Fibroblast of skin of abdomen (primary cell): ENCODE measurements at regions not wholly inside any gene's neighbourhood (a gene's known extent, or its start where the extent isn't known, plus 50 kb on each side); places are given as distances from the start of the nearest gene placed in this dataset.
A peak's percentile ranks its signal among the peaks of the same experiment; 100 is the strongest.

Experiments
- DNase-seq: peaks from one replicate; pipeline ENCODE4 v3.0.0-alpha.2; 2013

DNA sequence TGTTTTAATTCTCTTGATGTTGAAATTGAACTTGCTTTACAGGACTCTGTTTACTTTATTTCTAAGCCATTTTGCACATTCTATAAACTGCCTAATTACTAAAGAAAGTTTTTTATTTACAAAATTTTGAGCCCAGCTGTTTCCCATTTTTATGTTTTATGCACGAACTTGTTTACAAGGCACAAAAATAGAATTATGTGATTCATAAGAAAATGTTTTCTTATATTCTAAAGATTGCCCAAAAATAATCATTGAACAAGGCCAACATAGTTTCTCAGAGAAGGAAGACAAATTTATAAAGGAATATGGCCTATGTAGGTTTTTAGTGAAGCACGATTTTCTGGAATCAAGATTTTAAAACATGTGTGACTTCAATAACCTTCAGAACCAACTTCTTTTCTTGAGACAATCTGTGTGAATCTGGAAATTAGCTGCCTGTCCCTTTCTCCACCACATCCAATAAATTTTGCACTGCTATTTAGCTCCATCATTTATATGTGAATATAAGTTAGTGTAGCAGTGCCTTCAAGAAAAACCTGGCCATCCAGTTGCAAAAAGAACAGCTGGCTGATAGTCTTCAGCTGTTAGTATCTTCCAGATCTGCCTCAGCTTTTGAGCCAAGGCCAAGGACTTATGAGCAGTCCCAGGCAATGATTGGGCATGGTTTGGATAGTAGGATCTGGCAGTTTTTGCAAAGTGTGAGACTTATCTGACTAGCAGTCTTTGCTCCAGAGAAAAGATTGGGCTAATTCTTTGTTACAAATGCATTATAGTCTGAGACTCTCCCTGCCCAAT is 253.2 kb upstream of the COL3A1 start:
- no peak for DNase-seq

DNA sequence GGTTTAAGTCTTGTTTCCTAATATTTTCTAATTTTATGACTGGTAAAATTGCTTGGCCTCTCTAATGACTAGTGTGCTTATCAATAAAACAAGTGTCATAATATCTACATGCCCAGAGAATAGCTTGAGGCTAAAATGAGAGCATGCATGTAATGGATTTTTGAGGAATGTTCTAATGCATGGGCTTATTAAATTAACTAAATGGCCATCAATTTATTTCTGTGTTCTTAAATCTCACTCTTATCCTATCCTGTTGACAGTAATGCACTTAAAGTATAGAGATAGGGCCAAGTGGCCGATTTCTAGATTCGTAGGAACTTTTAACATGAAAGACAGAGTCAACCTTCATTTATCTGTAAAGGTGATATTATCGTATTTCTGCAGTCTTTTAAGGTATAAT is 252.4 kb upstream of the COL3A1 start:
- DNase-seq = no peak

DNA sequence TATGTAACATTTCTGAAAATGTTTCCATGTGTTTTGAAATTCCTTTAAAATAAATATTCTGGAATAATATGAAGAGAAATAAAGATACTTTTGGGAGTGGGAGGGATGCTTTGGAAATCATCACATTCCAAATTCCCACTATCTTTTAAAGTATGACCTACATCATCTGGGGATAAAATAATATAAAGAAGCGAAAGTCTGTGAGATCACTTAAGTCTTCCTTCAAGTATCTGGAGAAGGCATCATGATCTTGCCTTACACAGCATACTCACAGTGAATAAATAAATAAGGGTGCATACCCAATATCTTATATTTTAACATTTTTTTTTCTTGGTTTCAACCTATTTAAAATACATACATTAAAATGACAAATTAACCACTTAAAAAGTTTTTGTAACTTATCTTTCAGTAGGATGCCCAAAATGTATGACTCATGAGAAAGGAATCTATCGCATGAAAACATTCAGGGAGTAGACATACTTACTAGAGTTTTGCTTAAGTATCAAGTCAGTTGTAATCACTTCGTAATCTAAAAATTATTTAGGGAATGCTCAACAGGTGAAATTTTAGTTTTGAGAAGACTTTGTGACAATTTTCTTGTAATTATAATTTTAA is 248.3 kb upstream of the COL3A1 start:
- peak; percentile 81 for DNase-seq

DNA sequence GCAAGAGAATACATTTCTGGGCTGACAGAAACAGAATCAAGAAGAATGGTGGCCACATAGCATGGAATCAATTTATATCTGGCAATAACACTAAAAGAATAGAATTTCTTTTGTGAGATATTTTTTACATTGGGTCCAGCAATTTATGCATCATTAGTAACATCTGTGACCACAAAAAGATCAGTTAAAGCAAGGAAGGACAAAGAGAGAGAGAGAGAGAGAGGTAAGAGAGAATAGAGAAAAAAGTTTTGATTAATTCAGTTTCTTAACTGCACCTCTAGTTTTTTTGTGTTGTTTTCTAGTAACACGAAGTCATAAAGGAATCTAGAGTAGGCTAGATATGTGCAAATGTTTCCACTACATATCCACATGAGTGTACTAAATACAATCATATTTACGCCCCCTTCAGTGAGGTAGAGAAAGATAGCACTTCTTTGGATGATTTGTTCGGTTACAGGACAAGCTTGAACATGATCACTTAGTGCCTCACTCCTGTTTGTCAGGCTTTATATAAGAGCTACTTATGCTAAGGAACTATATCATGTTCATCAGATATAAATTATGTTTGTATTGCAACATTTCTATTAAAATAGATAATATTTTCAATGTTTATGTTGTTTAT is 247.4 kb upstream of the COL3A1 start:
- DNase-seq = peak; percentile 53

DNA sequence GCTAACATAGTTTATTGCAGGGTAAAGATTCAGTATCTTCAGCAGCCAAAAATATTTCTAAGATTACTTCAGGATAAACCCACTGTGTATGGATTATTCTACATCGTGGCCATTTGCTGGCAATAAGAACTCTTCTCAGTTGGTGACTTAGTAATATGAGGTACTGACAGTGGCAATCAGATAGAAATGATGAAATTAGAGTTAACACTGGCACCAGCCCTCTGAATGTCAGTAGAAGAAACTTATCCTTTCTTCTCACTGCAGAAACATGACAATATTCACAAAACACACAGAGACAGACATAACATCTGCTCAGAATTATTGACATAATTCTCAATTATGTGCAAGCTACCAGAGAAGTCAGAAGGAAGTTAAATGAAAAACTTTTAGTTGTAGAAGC is 246.3 kb upstream of the COL3A1 start:
- no peak for DNase-seq

DNA sequence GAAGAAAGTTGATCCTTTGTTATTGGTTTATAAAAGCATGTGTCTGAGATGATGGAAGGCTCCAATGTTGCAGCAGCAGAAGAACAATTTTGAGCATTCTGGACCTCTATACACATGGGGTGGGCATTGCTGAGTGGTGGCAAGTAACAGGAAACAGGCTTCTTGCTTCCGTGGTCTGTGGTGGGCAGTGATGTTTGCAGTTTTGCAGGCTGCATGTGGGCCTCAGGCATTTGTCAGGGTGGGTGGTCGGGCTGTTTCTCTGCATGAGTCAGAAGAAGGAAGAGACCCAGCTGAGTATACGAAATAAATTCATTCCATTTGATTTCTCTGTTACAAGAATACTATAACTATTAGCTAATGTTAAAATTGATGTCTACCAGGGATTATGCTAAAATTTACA is 239.5 kb upstream of the COL3A1 start:
- peak; percentile 89 for DNase-seq

DNA sequence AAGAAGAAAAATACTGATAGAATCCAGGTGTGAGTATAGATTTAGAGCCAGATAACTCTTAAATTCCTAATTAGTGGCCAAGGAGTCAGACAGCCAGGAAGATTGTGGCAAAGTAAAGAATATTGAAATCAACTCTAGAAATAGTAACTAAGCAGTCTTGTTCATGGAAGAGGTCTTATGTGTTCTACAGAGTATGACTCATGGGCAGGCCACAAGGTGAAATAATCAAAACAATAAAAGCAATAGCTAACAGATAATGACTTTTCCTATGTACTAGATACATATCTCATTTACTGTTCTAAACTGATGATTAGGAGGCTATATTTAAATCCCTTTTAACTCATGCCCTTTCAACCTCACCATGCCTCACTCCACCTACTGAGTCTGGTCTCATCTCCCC is 227.4 kb upstream of the COL3A1 start:
- peak; percentile 23 for DNase-seq

DNA sequence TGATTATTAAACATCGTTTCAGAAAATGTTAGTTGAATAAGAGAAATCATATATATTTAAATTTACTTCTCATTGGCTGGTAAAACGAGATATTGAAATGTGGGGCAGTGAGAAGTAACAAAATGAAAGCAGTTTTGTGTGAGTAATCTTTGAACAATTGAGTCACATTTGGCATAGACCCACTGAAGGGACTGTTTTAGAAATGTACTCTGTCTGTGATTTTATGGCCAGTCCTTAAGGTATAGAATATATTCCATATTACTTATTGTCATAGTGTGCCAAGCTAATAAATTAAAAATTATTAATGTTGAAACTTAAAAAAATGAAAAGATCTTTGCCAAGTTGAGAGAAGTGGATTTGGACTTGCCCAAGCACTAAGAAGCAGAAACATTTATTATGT is 222.4 kb upstream of the COL3A1 start:
- DNase-seq = no peak

DNA sequence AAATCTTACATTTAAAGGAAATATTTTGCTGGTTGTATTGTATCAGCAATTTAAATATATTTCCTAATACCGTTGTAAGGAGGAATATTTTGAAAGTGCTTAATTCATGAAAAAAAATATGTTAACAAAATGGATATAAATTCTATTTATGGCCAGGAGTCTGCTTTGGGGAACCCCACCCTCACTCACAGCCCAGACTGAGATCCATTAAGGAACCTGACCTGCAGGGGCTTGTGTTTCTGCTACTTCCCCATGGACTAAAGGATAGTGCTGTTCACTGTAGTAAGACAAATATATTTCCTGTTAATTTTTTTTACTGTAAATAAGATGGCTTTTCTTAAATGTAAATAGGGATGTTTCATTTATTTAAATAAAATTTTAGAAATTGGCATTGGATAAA is 221.9 kb upstream of the COL3A1 start:
- no peak for DNase-seq

DNA sequence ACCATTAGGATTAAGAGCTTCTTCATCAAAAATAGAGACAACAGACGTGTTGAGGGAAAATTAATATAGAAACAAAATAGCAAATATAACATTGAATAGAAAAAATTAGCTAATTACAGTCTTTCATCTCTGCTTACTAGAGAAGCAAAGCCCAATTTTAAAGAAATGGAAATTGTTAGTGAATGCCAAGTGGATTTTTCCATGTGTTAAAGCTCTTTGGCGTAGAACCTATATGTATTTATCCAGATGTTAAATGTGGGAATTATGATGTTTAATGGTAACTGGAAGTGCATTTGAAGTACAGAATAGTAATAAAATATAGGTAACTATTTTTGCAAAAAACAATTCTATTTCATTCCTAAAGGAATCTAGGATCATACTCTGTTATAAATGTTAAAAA is 212.0 kb upstream of the COL3A1 start:
- no peak for DNase-seq

DNA sequence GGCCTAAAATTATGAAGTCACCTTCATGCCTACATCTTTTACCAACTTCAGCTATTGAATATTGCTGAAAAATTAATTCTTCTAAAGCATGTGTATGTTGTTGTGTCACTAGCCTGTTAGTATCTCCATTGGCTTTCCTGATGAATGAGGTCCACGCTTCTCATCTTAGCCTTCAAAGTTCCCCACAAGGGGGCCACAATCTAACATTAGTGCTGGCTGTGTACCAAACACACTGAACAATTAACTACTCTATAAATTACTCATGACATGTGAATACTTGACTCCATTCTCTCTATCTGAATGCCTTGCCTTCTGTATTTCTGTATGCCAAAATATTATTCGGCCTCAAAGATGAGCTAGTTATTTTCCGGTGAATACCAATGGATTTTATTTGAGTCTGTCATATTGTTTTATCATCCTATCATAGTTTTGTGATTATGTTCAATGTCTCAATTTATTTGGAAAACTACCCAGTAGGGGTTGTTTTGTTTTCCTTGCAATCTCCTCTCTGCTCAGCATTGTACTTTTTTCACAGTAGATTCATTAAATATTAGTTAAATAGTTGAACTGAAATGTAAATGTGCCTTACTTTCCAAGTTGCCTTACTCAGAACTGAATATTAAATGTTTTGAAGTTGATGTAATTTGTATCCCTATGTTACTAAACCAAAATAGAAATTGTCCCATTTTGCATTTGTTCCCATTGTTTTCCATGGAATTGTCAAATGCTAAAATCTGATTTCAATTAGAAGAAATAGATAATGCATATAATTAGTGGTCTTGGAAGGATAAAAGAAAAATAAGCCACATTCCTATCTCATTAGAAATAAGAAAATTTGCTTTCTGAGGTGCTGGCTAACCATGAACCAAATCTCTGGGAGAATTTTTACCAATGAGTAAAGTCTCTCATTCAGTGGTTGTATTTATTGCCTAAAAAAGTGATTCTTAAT is 208.4 kb upstream of the COL3A1 start:
- peak; percentile 72 for DNase-seq

DNA sequence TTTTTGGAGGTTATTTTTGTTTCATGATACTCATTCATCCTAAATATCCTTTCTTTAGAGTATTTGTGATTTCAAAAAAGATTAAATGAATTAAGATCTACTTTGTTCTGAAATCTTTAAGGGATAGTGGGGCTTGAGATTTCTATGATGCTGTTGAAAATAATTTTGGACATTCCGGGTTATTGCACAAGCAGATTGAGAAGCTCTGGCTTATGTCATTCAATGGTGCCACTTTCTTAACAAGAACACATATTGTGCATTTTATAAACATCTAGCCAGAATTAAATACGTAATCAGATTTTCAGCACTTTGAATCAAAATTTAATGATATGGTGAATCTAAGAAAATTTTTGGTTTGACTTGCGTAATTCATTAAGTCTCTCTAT is 207.7 kb upstream of the COL3A1 start:
- DNase-seq = no peak

DNA sequence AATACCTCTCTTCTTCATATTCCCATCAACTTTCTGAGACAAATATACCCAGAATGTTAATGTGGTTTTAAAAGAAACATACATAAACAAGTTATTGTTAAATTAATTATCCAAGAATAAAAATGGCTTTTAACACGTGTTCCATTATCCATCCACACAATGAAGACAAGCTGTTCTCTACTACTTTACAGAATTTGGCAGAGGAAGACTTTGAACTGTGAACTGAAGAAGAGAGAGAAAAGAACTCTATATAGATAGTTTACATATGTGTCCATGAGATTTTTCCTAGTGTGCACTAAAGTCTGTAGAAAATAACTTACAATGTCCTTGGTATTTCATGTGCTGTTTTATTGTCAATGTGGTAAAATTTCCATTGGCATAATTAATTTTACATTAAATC is 207.0 kb upstream of the COL3A1 start:
- DNase-seq = no peak

DNA sequence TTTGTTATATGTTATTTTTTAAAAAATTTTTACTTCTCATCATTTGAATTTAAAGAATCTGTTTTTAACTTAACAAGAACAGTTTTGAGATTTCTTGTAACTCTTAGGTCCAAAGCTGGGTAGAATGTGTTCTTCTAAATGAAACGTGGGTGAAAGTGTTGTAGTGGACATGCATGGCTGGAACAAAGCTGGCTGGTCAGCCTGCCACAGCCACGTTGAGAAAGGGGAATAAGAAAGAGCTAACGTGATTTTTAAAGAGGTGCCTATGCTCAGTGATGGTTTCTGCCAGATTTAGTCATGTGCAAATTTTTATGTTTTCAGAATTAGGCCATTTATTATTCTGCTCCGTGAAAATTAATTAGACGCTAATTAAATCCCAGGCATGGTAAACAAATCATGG is 203.9 kb upstream of the COL3A1 start:
- DNase-seq = no peak

DNA sequence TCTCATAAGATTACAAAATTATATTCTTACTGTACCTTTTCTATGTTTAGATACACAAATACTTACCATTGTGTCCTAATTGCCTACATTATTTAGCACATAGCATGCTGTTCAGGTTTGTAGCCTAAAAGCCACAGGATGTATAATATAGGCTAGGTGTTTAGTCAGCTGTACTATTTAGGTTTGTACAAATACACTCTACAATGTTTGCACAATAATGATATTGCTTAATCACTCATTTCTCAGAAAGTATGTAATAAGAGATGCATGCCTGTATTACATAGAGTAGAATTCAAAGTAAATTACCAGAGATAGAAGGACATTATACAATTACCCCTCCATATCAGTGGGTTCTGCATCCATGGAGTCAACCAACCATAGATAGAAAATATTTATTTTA is 201.1 kb upstream of the COL3A1 start:
- DNase-seq = peak; percentile 28

DNA sequence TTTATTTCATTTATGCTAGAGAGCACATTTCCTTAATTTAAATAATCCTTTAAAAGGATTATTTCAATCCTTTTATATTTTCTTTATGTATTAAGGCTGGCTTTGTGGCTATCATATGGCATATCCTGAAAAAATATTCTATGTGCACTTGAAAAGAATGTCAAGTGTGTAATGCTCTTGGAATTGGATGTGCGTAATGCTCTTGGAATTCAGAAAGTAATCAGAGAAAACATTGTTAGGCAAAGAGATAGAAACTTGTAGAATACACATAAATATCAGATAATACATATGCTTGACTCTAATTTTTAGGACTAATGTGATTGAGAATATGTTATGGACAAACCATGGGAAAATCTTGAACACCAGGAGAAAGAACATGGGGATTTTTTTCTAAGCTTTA is 197.5 kb upstream of the COL3A1 start:
- DNase-seq = peak; percentile 83

DNA sequence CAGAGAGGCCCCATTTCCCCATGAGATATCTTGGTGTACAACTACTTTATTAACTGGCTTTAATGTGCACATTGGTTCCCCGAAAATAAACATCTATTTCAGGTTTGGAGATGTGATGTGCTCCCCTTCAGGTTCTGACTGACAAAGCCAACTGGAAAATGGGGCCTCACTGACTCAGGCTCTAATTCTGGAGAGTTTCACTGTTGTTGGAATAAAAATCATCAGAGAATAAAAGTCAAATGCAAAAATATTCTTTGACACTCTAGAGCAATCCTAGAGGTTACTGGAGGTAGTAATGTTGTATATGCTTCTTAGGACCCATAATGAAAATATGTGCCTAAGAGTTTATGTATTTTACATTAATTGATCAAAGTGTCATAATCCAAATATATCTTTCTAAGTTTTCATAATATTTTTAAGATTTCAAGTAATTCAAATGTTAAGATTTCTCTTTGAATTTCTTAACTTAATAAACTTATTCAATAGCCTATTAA is 189.9 kb upstream of the COL3A1 start:
- DNase-seq = no peak

DNA sequence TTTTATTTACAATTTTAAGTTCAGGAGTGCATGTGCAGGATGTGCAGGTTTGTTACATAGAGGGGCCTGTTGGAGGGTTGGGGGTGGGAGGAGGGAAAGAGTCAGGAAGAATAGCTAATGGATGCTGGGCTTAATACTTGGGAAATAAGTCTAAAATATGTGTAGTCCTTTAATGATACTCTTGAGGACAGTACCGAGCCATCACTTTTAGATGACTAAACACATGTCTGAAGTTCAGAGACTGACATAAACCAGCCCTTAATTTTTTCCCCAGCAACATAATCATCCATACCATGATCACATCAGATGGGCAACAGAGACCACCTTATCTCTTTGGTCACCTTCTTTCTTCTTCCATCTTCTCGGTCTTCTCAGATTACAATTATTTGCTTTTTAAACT is 189.1 kb upstream of the COL3A1 start:
- no peak for DNase-seq

DNA sequence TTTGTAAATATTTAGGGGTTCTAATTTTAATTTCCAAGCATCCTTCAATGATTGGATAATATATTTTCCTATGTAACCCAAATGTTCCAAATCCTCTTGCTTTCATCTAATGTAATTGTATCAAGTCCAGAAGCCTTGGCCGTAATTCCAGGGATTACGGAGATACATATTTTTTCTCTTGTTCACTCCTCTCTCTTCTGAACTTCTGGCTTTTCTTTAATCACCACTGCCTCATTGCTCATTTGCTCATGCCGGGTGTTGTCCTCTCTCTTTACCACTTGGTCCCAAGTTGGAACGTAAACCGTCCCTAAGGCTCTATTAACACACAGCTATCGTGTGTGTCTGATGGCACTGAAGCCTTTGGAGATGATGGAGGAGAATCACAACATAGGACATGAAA is 188.7 kb upstream of the COL3A1 start:
- DNase-seq = no peak

DNA sequence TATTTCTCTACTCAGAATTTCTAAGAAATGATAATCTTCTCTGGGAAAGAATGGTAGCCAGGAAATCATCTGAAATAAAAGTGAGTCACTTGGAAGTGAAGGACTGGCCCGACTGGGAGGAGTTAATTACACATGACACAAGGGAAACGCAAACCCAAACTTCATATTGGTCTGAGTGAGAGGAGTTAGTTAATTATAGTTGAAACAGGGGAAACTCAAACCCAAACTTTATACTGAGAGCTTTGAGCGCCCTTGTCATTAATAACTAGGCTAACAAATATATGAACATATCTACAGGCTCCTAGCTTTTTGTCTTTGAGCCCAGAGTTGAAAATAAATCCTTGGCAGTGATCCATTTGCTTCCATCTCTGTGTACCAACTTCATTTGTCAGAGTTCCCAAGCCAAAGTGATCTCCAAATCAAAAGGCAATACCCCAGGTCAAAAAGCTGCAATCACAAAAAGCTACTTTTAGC is 187.8 kb upstream of the COL3A1 start:
- peak; percentile 83 for DNase-seq

DNA sequence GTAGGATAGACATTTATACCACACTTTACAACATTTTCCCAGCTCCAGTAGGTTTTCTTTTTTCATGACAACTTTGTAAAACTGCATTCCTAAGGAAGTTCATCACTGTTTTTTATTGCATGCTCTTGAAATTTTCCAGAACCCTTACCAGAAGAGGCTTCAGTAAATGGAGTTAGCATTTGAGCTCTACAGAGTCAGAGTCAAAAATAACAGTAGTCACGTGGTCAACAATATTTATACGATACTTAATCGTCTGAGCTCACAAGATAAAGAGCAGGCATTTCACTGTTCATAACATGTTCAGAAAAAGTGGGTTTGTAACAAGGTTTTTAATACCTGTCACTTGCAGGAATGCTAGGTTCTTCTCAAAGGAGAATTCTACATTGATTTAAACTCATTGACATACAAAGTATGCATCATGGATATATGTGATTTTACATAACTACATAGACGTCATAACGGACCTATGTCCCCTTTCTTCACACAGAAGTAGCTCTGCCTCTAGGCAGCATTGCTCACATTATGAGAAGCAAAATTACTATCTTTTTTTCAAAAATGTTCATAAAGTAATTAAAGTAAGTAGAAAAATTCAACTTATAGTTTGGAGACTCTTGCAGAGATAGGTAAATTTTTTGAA is 187.0 kb upstream of the COL3A1 start:
- DNase-seq = peak; percentile 88

DNA sequence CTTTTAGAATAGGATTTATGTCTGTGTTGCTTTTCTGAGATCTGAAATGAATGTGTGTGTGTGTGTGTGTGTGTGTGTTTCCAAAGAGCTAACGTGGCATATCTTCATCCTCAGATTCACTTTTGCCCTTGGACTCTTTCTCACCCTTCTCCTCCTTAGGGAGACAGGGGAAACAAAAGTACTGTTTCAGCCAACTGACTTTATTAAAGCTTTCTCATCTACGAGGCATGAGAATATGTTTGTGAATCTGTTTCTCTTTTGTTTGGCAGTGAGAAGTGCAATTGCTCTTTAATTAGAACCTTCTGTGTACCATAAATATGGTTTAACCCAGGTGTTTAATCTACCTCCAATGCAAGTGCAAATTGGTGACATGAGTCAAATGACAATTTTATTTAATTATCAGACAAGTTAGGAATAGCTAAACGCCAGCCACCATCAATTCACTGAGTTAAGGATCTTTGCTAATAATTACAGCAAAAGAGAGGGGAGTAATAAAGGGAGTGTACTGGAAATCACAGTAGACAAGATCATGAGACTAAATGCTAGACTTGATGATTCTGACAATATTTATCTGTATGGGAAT is 186.4 kb upstream of the COL3A1 start:
- peak; percentile 51 for DNase-seq
